ENCODE measurements at regions not wholly inside any gene's neighbourhood (a gene's known extent, or its start where the extent isn't known, plus 50 kb on each side); places are given as distances from the start of the nearest gene placed in this dataset.

- DNase-seq = no peak
These were observed 143.2 kb upstream of the MGMT start for GRCh38 chr10:129323879-129324278.

- DNase-seq = no peak
These were observed 141.1 kb upstream of the MGMT start for GRCh38 chr10:129325893-129326292.

GRCh38 chr10:129328546-129328945, 138.5 kb upstream of the MGMT start:
- DNase-seq = no peak

GRCh38 chr10:129329385-129330055, 137.5 kb upstream of the MGMT start:
- DNase-seq = no peak

GRCh38 chr10:129330211-129330610, 136.8 kb upstream of the MGMT start:
- no peak for DNase-seq

- no peak for DNase-seq
These were observed 135.7 kb upstream of the MGMT start for GRCh38 chr10:129331207-129331838.

- DNase-seq = no peak
These were observed 135.2 kb upstream of the MGMT start for GRCh38 chr10:129331839-129332220.

- no peak for DNase-seq
These were observed 134.6 kb upstream of the MGMT start for GRCh38 chr10:129332476-129332875.

GRCh38 chr10:129333706-129334105, 133.3 kb upstream of the MGMT start:
- no peak for DNase-seq

GRCh38 chr10:129334266-129334665, 132.8 kb upstream of the MGMT start:
- no peak for DNase-seq

- no peak for DNase-seq
These were observed 131.6 kb upstream of the MGMT start for GRCh38 chr10:129335396-129335795.

- no peak for DNase-seq
These were observed 131.1 kb upstream of the MGMT start for GRCh38 chr10:129335942-129336341.

- DNase-seq = no peak
These were observed 127.8 kb upstream of the MGMT start for GRCh38 chr10:129339191-129339590.

- DNase-seq = no peak
These were observed 127.2 kb upstream of the MGMT start for GRCh38 chr10:129339841-129340240.

- DNase-seq = no peak
These were observed 126.0 kb upstream of the MGMT start for GRCh38 chr10:129341087-129341486.

- DNase-seq = no peak
These were observed 124.7 kb upstream of the MGMT start for GRCh38 chr10:129342385-129342784.

GRCh38 chr10:129343141-129343540, 123.9 kb upstream of the MGMT start:
- no peak for DNase-seq

- no peak for DNase-seq
These were observed 122.9 kb upstream of the MGMT start for GRCh38 chr10:129344103-129344502.

- no peak for DNase-seq
These were observed 122.2 kb upstream of the MGMT start for GRCh38 chr10:129344731-129345355.

- no peak for DNase-seq
These were observed 121.3 kb upstream of the MGMT start for GRCh38 chr10:129345763-129346162.

- DNase-seq = no peak
These were observed 116.4 kb upstream of the MGMT start for GRCh38 chr10:129350690-129351089.

GRCh38 chr10:129353101-129353500, 113.9 kb upstream of the MGMT start:
- no peak for DNase-seq

- no peak for DNase-seq
These were observed 107.0 kb upstream of the MGMT start for GRCh38 chr10:129360046-129360445.

GRCh38 chr10:129361676-129362376, 105.2 kb upstream of the MGMT start:
- no peak for DNase-seq

Measured in left hindlimb (tissue), 1 donor.